ENCODE measurements at regions not wholly inside any gene's neighbourhood (a gene's known extent, or its start where the extent isn't known, plus 50 kb on each side); places are given as distances from the start of the nearest gene placed in this dataset.

DNA sequence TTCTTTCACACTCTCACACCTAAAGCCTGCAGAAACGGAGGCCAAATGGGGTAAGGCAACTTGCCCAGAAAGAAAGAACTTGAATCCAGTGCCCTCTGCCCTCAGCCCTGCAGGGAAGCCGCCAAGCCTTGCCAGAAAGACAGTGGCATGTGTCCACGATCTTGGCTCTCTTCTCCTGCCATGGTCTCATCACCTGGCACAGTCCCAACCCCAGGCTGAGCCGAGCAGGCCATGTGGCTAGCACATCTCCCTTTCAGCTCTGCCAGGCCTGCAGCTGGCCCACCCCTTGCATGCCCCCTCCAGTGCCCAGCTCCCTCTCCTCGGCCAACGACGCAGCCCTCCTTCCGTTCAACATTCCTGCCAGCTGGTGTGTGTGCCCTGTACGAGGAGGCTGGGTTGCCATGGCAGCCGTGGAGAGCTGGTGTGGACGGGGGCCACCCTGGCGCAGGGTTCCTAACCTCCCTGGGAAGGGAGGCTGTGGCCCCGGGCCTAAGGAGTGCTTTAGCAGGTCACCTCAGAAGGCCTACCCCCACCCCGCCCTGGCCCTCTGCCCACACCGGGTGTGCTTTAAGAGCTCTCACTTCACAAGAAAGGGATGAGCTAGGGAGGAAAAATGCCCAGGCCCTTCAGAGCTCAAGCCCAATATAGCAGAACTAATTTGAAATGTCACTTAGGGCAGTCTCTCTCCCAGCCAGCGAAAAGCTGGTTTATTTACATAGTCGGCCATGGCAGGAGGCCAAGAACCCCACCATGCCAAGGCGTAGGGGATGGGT is 73.0 kb upstream of the PJA1 start:
- no peak for DNase-seq (ENCODE audit: low read depth)
- H3K4me3 ChIP-seq (ENCODE audit: low read length): no peak overlapping the region
- TF ChIP-seq, protein P1, sequence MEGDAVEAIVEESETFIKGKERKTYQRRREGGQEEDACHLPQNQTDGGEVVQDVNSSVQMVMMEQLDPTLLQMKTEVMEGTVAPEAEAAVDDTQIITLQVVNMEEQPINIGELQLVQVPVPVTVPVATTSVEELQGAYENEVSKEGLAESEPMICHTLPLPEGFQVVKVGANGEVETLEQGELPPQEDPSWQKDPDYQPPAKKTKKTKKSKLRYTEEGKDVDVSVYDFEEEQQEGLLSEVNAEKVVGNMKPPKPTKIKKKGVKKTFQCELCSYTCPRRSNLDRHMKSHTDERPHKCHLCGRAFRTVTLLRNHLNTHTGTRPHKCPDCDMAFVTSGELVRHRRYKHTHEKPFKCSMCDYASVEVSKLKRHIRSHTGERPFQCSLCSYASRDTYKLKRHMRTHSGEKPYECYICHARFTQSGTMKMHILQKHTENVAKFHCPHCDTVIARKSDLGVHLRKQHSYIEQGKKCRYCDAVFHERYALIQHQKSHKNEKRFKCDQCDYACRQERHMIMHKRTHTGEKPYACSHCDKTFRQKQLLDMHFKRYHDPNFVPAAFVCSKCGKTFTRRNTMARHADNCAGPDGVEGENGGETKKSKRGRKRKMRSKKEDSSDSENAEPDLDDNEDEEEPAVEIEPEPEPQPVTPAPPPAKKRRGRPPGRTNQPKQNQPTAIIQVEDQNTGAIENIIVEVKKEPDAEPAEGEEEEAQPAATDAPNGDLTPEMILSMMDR (IDR thresholded peaks at IDR 0.05; ENCODE audit: insufficient read depth, low read depth, low read length, missing control alignments): no peak

DNA sequence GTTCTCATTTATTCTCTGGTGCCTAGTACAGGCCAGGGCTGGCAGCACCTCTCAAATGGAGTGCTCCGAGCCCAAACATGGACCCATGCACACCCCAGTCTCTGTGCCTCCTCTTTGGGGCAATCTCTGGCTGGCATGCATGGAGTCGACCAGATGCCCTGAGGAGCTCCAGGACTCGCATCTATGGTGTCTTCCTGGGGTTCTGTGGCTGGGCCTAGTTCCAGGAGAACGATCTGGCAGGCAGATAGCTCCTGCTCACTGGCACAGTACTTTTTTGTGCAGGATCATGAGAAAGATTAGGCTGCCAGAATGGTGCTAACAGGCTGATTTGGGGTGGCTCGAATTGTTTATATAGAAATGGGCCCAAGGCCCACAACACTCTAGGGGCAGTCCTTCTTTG is 72.0 kb upstream of the PJA1 start:
- TF ChIP-seq, protein P1 (IDR thresholded peaks at IDR 0.05; ENCODE audit: insufficient read depth, low read depth, low read length, missing control alignments): no peak
- no peak for DNase-seq (ENCODE audit: low read depth)

DNA sequence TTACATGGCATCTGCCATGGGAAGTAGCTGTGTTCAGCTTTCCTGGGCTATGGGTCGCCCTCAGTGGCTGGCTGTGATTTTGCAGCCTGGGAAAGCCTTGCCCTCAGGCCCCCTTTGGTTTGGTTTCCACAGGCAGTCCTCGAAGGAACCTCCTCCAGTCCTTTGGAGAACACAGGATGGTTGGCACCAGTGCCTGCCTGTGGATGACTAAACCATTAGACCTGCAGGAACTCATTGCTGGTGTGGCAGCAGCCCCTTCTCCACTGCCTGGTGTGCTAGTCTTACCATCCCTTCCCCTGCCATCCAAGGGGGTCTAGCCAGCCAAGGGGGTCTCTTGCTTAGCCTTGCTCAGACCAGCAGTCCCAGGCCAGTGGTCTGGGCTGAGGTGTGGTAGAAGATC is 71.4 kb upstream of the PJA1 start:
- TF ChIP-seq, protein P1 (IDR thresholded peaks at IDR 0.05; ENCODE audit: insufficient read depth, low read depth, low read length, missing control alignments): no peak
- DNase-seq (ENCODE audit: low read depth): peak; percentile 21

More for the DNA sequence above, 72.0 kb upstream of the PJA1 start:
- H3K4me3 ChIP-seq (ENCODE audit: low read length): no peak overlapping the region

DNA sequence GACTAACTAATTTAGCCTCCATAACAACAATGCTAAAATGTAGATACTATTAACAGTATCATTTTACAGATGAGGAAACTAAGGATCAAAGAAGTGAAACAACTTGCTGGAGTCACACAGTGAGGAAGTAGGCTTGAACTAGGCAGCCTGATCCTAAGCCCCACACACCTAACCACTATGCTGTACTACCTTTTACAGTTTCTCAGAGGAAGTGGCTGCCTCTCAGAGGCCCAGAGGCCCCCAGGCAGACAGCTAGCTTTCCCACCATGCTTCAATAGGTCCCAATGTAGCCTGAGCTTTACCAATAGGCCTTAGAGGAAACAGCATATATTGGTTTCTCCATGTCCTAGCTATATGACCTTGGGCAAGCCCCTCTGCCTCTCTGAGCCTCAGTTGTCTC is 69.4 kb upstream of the PJA1 start:
- no peak for DNase-seq (ENCODE audit: low read depth)
- no peak overlapping the region for H3K4me3 ChIP-seq (ENCODE audit: low read length)
- TF ChIP-seq, protein P1 (IDR thresholded peaks at IDR 0.05; ENCODE audit: insufficient read depth, low read depth, low read length, missing control alignments): no peak

More for the DNA sequence above, 71.4 kb upstream of the PJA1 start:
- no peak overlapping the region for H3K4me3 ChIP-seq (ENCODE audit: low read length)

DNA sequence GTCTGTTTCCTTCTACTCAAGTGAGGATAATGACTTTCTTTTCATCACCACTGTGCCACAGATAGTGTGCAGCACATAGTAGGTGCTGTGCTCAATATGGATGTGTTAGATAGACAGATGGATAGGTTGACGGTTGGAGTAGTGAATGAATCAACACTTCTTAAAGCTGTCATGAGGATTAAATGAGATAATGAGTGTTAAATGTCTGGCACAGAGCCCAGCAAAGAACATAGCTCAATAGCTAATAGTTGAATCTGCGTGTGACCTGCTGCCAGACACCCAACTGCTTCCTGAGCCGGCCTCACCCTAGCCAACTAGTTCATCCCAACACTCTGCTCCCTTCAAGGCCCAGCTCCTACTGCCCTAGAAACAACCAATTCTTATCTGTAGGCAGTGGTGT is 67.7 kb upstream of the PJA1 start:
- H3K4me3 ChIP-seq (ENCODE audit: low read length): no peak overlapping the region
- TF ChIP-seq, protein P1 (IDR thresholded peaks at IDR 0.05; ENCODE audit: insufficient read depth, low read depth, low read length, missing control alignments): no peak
- DNase-seq (ENCODE audit: low read depth): peak; percentile 61

DNA sequence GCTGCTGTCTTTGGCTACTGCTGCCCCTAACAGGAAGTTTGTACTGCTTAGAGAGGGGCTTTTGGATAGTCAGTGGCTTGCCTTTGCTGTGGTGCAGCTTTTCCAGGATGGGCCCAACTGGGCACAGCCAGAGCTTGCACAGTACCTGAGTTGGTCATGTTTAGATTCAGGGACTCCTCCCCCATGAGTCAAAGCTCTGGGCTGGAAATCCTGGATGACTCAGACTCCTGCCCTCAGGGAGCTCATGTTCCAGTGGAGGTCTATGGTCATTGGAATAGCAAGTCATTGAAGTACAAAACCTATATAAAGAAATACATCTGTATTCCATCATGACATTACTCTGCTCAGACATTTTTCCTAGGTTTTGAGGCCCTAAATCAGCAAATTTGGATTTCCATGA is 66.7 kb upstream of the PJA1 start:
- H3K4me3 ChIP-seq (ENCODE audit: low read length): no peak overlapping the region
- TF ChIP-seq, protein P1 (IDR thresholded peaks at IDR 0.05; ENCODE audit: insufficient read depth, low read depth, low read length, missing control alignments): no peak
- peak; percentile 67 for DNase-seq (ENCODE audit: low read depth)

DNA sequence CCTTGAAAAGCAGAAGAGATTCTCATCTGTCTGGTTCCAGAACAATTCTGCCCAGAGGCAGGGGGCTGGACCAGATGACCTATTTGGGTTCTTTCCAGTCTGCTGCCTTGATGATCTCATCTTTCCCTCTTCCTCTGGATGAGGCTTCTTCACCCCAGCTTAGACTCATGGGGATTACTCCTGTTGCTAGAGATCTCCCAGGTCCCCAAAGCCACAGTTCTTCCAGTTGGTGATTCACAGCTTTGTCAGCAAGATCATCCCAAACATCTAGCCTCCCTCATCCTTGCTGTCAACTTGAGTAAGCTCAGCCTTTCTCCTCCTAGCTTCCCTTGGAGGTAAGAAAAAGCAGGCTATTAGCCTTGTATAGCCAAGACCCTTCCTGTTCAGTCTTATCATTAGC is 64.2 kb upstream of the PJA1 start:
- TF ChIP-seq, protein P1 (IDR thresholded peaks at IDR 0.05; ENCODE audit: insufficient read depth, low read depth, low read length, missing control alignments): no peak
- peak; percentile 78 for DNase-seq (ENCODE audit: low read depth)
- no peak overlapping the region for H3K4me3 ChIP-seq (ENCODE audit: low read length)
